ENCODE measurements at regions not wholly inside any gene's neighbourhood (a gene's known extent, or its start where the extent isn't known, plus 50 kb on each side); places are given as distances from the start of the nearest gene placed in this dataset.

- H3K27me3 ChIP-seq (ENCODE audit: insufficient read depth, low read length, poor library complexity) = no peaks in the 10 kb centered on the region
- no peaks in the 10 kb centered on the region for H3K9me3 ChIP-seq (ENCODE audit: insufficient read depth, low read length, severe bottlenecking)
- H3K4me3 ChIP-seq (ENCODE audit: low read depth in 1 of 2, low read length in 2 of 2) = no peak overlapping the region
- H4K20me1 ChIP-seq (ENCODE audit: insufficient read depth, low read length) = no peaks in the 10 kb centered on the region
- H2AFZ ChIP-seq (ENCODE audit: low read depth, low read length) = no peak overlapping the region
- no peak for ATAC-seq (ENCODE audit: insufficient read depth, low read depth)
- no peaks in the 10 kb centered on the region for H3K36me3 ChIP-seq (ENCODE audit: insufficient read depth, low read length)
- no peaks in the 10 kb centered on the region for H3K79me2 ChIP-seq (ENCODE audit: insufficient read depth, low read length)
- no peak overlapping the region for H3K27ac ChIP-seq (ENCODE audit: low read length)
- no peaks in the 10 kb centered on the region for H3K4me1 ChIP-seq (ENCODE audit: insufficient read depth, low read length)
- no peak for TF ChIP-seq EZH2 (IDR thresholded peaks at IDR 0.05; ENCODE audit: borderline replicate concordance, low read depth, low read length, severe bottlenecking)
- TF ChIP-seq CTCF (IDR thresholded peaks at IDR 0.05; ENCODE audit: borderline replicate concordance, extremely low read depth, low read length, poor library complexity, severe bottlenecking) = no peak
- H3K4me2 ChIP-seq (ENCODE audit: insufficient read depth, low read length) = no peak overlapping the region
- no peak overlapping the region for H3K9ac ChIP-seq (ENCODE audit: low read depth, low read length)
- DNase-seq = no peak
Observed at GRCh38 chr15:61318802-61319525, 89.9 kb upstream of the RORA start.

- ATAC-seq (ENCODE audit: insufficient read depth, low read depth) = no peak
- Histone ChIP-seq H3K9ac (ENCODE audit: low read depth, low read length) (no peak overlapping the region), H3K36me3 (ENCODE audit: insufficient read depth, low read length) (no peaks in the 10 kb centered on the region), H4K20me1 (ENCODE audit: insufficient read depth, low read length) (no peaks in the 10 kb centered on the region), H3K9me3 (ENCODE audit: insufficient read depth, low read length, severe bottlenecking) (no peaks in the 10 kb centered on the region), H2AFZ (ENCODE audit: low read depth, low read length) (no peak overlapping the region), H3K79me2 (ENCODE audit: insufficient read depth, low read length) (no peaks in the 10 kb centered on the region), H3K27me3 (ENCODE audit: insufficient read depth, low read length, poor library complexity) (no peaks in the 10 kb centered on the region), H3K4me3 (ENCODE audit: low read depth in 1 of 2, low read length in 2 of 2) (no peak overlapping the region), H3K4me2 (ENCODE audit: insufficient read depth, low read length) (no peak overlapping the region), H3K4me1 (ENCODE audit: insufficient read depth, low read length) (no peaks in the 10 kb centered on the region), H3K27ac (ENCODE audit: low read length) (no peak overlapping the region)
- DNase-seq = no peak
- TF ChIP-seq CTCF (IDR thresholded peaks at IDR 0.05; ENCODE audit: borderline replicate concordance, extremely low read depth, low read length, poor library complexity, severe bottlenecking) = no peak
- TF ChIP-seq EZH2 (IDR thresholded peaks at IDR 0.05; ENCODE audit: borderline replicate concordance, low read depth, low read length, severe bottlenecking) = no peak
Observed at GRCh38 chr15:61318301-61318700, 89.2 kb upstream of the RORA start.

DNA sequence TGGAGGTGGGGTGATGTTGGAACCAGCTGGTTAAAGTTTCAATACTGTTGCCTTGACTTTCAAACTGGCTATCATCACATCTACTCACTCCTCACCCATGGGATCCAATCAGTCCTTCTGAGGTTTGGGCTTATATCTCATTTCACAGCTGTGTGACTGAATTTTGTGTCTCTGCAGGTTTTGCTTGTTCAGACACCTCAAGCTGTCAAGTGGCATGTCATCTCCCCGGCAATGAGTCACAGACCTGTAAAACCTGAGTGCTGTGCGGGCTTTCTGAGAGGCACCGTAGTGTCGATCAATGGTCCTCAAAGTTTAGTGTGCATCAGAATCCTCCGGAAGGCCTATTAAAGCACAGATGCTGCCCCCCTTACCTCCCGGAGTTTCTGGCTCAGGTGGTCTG lies 86.4 kb upstream of the RORA start:
- no peaks in the 10 kb centered on the region for H3K27me3 ChIP-seq (ENCODE audit: insufficient read depth, low read length, poor library complexity)
- H3K79me2 ChIP-seq (ENCODE audit: insufficient read depth, low read length) = no peaks in the 10 kb centered on the region
- no peak overlapping the region for H3K9ac ChIP-seq (ENCODE audit: low read depth, low read length)
- DNase-seq (no peak), ATAC-seq (ENCODE audit: insufficient read depth, low read depth) (no peak)
- H2AFZ ChIP-seq (ENCODE audit: low read depth, low read length) = no peak overlapping the region
- H3K4me2 ChIP-seq (ENCODE audit: insufficient read depth, low read length) = no peak overlapping the region
- no peaks in the 10 kb centered on the region for H4K20me1 ChIP-seq (ENCODE audit: insufficient read depth, low read length)
- no peaks in the 10 kb centered on the region for H3K9me3 ChIP-seq (ENCODE audit: insufficient read depth, low read length, severe bottlenecking)
- no peak overlapping the region for H3K4me3 ChIP-seq (ENCODE audit: low read depth in 1 of 2, low read length in 2 of 2)
- no peak overlapping the region for H3K27ac ChIP-seq (ENCODE audit: low read length)
- TF ChIP-seq CTCF (IDR thresholded peaks at IDR 0.05; ENCODE audit: borderline replicate concordance, extremely low read depth, low read length, poor library complexity, severe bottlenecking) = no peak
- TF ChIP-seq EZH2 (IDR thresholded peaks at IDR 0.05; ENCODE audit: borderline replicate concordance, low read depth, low read length, severe bottlenecking) = no peak
- no peaks in the 10 kb centered on the region for H3K36me3 ChIP-seq (ENCODE audit: insufficient read depth, low read length)
- H3K4me1 ChIP-seq (ENCODE audit: insufficient read depth, low read length) = no peaks in the 10 kb centered on the region
